ENCODE measurements at regions not wholly inside any gene's neighbourhood (a gene's known extent, or its start where the extent isn't known, plus 50 kb on each side); places are given as distances from the start of the nearest gene placed in this dataset.

DNA sequence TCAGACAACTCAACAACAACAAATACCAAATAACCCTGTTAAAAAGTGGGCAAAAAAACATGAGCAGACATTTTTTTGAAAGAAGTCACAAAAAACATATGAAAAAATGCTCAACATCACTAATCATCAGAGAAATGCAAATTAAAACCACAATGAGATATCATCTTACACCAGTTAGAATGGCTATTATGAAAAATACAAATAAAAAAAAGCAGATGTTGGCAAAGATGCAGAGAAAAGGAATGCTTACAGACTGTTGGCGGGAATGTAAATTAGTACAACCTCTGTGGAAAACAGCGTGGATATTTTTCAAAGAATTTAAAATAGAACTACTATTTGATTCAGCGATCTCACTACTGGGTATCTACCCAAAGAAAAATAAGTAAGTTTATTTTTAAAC is 114.0 kb downstream of the SLC38A4 start:
- no peak for DNase-seq (ENCODE audit: extremely low spot score)
- POLR2A ChIA-PET, result no interaction called here

DNA sequence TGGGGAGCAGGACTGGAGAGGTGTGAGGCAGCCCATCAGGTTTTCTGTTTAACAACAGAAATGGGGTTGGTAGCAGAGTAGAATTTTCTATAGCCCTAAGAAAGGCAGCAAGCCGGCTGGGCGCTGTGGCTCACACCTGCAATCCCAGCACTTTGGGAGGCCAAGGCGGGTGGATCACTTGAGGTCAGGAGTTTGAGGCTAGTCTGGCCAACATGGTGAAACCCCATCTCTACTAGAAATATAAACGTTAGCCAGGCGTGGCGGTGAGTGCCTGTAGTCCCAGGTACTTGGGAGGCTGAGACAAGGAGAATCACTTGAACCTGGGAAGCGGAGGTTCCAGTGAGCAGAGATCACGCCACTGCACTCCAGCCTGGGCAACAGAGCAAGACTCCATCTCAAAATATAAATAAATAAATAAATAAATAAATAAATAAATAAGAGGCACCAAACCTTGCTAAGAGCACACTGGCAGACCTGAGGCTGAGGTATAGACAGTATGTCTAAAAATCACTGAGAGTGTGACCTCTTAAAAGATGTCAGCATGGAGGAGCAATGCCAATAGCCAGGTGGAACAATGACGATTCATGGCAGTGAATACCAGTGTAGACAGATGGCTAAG is 115.6 kb downstream of the SLC38A4 start:
- DNase-seq (ENCODE audit: extremely low spot score), result no peak
- POLR2A ChIA-PET, result no interaction called here
- TF ChIP-seq, protein P1, sequence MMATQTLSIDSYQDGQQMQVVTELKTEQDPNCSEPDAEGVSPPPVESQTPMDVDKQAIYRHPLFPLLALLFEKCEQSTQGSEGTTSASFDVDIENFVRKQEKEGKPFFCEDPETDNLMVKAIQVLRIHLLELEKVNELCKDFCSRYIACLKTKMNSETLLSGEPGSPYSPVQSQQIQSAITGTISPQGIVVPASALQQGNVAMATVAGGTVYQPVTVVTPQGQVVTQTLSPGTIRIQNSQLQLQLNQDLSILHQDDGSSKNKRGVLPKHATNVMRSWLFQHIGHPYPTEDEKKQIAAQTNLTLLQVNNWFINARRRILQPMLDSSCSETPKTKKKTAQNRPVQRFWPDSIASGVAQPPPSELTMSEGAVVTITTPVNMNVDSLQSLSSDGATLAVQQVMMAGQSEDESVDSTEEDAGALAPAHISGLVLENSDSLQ (IDR thresholded peaks at IDR 0.05), result no peak
- no peak for TF ChIP-seq LEF1 (IDR thresholded peaks at IDR 0.05; ENCODE audit: borderline replicate concordance)
- no peak for TF ChIP-seq ELF4 (IDR thresholded peaks at IDR 0.05)
- no peak for TF ChIP-seq SUZ12 (IDR thresholded peaks at IDR 0.05)
- no peak for TF ChIP-seq FOXA1 (IDR thresholded peaks at IDR 0.05)
- CTCF ChIA-PET, result no interaction called here

More for the DNA sequence above, 114.0 kb downstream of the SLC38A4 start:
- no peak for TF ChIP-seq TARDBP (IDR thresholded peaks at IDR 0.05)
- TF ChIP-seq, protein P1 (IDR thresholded peaks at IDR 0.05), result no peak
- no peak for TF ChIP-seq ARNT (IDR thresholded peaks at IDR 0.05)
- CTCF ChIA-PET, result no interaction called here

DNA sequence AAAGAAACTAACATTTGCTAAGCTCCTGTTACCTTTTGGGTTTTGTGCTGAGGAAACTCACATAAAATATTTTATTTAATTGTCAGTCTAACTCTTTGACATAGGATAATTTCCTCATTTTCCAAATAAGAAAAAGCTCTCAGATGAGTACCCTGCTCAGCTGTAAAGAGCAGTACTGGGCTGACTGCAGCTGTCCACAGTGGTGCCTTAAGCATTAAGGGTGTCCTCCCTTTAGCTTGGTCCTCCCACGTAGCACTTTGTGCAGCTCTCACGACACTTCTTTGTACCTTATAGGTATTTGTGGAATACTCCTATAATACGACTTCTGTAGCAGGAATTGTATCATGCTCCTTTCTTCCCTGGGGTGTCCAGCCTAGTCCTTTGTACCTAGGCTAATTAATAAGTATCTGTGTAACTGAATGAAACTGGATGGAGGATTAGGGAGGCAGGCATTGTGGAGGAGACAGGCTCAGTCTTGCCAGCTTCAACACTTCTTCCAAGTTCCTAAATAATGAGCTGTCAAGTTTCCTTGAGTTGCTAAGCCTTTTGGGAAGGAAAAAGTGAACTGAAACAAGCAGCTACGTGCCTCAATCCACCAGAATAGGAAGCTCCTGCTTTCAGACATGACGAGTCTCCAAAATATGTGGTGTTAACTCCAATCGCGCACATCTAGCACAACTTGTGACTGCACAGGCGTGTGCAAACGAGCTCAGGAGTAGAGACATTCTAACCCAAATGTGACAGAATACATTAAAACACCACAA is 123.0 kb downstream of the SLC38A4 start:
- CTCF ChIA-PET, result no interaction called here
- DNase-seq (ENCODE audit: extremely low spot score), result no peak
- TF ChIP-seq TARDBP (IDR thresholded peaks at IDR 0.05) (no peak), HDGF (IDR thresholded peaks at IDR 0.05; ENCODE audit: borderline replicate concordance) (no peak), L3MBTL2 (conservative IDR thresholded peaks at IDR 0.05) (no peak), BHLHE40 (IDR thresholded peaks at IDR 0.05; ENCODE audit: borderline replicate concordance) (no peak), FOXM1 (IDR thresholded peaks at IDR 0.05; ENCODE audit: borderline replicate concordance) (no peak), SUZ12 (IDR thresholded peaks at IDR 0.05) (no peak), FOXK2 (IDR thresholded peaks at IDR 0.05) (no peak)
- TF ChIP-seq, protein P1 (IDR thresholded peaks at IDR 0.05), result no peak
- POLR2A ChIA-PET, result no interaction called here

DNA sequence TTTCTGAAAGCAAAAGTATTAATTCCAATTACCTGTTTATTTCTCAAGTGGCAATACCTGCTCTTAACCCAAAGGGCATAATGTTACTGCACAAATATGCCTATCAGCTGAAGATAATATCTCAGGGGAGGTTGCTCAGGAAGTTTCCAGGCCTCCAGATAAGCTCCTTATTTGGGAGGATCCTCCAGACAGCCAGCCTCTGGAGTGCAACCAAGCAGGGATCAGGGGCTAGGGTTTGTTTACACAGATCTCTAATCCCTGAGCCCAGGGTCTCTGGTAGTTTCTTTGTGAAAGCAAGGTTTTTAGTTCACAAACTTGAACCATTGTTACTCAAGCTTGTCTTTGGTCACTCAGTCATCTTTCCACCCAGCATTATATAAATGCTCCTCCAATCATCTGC is 124.4 kb downstream of the SLC38A4 start:
- ChIA-PET CTCF (no interaction called here), POLR2A (no interaction called here)
- DNase-seq (ENCODE audit: extremely low spot score), result no peak
- TF ChIP-seq, protein P1 (IDR thresholded peaks at IDR 0.05), result no peak
- TF ChIP-seq ARNT (IDR thresholded peaks at IDR 0.05) (no peak), ZNF384 (IDR thresholded peaks at IDR 0.05) (no peak), CTBP1 (IDR thresholded peaks at IDR 0.05; ENCODE audit: borderline replicate concordance) (no peak), ELF4 (IDR thresholded peaks at IDR 0.05) (no peak), FOXM1 (IDR thresholded peaks at IDR 0.05; ENCODE audit: borderline replicate concordance) (no peak), SP1 (IDR thresholded peaks at IDR 0.05) (no peak), FOXK2 (IDR thresholded peaks at IDR 0.05) (no peak), LEF1 (IDR thresholded peaks at IDR 0.05; ENCODE audit: borderline replicate concordance) (no peak), NFRKB (IDR thresholded peaks at IDR 0.05) (no peak), BHLHE40 (IDR thresholded peaks at IDR 0.05; ENCODE audit: borderline replicate concordance) (no peak), L3MBTL2 (conservative IDR thresholded peaks at IDR 0.05) (no peak), HDGF (IDR thresholded peaks at IDR 0.05; ENCODE audit: borderline replicate concordance) (no peak), FOXA1 (IDR thresholded peaks at IDR 0.05) (no peak), TARDBP (IDR thresholded peaks at IDR 0.05) (no peak)

DNA sequence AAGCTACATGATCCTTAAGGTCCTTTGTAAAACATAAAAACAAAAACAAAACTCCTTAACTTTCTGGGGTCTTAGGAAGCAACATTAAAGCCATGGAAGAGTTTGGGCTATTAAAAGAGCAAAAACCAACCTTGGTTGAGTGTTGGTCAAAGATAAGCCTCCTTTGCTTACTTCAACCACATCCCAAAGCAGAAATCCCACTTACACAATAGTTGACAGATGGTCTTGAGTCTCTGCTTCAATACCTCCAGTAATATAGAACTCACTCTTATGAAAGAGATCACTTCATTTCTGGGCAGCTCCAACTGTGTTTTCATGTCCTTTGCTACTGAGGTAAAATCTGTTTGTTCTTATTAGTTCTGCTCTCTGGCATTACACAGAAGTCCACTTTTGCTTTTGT is 125.8 kb downstream of the SLC38A4 start:
- POLR2A ChIA-PET, result no interaction called here
- DNase-seq (ENCODE audit: extremely low spot score), result no peak
- TF ChIP-seq CTBP1 (IDR thresholded peaks at IDR 0.05; ENCODE audit: borderline replicate concordance) (no peak), NFRKB (IDR thresholded peaks at IDR 0.05) (no peak), FOXK2 (IDR thresholded peaks at IDR 0.05) (no peak), ZNF384 (IDR thresholded peaks at IDR 0.05) (no peak), ELF4 (IDR thresholded peaks at IDR 0.05) (no peak), FOXA1 (IDR thresholded peaks at IDR 0.05) (no peak), LEF1 (IDR thresholded peaks at IDR 0.05; ENCODE audit: borderline replicate concordance) (no peak), FOXM1 (IDR thresholded peaks at IDR 0.05; ENCODE audit: borderline replicate concordance) (no peak), SP1 (IDR thresholded peaks at IDR 0.05) (no peak), L3MBTL2 (conservative IDR thresholded peaks at IDR 0.05) (no peak), HDGF (IDR thresholded peaks at IDR 0.05; ENCODE audit: borderline replicate concordance) (no peak), BHLHE40 (IDR thresholded peaks at IDR 0.05; ENCODE audit: borderline replicate concordance) (no peak), ARNT (IDR thresholded peaks at IDR 0.05) (no peak), TARDBP (IDR thresholded peaks at IDR 0.05) (no peak), SUZ12 (IDR thresholded peaks at IDR 0.05) (no peak)
- TF ChIP-seq, protein P1 (IDR thresholded peaks at IDR 0.05), result no peak
- CTCF ChIA-PET, result no interaction called here

Data from HEK293T (cell line).